GM19395 (cell line): ENCODE measurements at regions not wholly inside any gene's neighbourhood (a gene's known extent, or its start where the extent isn't known, plus 50 kb on each side); places are given as distances from the start of the nearest gene placed in this dataset.
"Not testable (repeated sequence)": the region's sequence is repeated elsewhere in the genome, so short reads cannot be mapped to it uniquely, and the experiment has no call there.

ENCODE experiments used
- ATAC-seq: cut with Tn5 transposase; IDR thresholded peaks from one replicate; pipeline ENCODE4 v1.9.1; 2021; ENCODE audit warnings: mild to moderate bottlenecking, moderate library complexity; ENCODE audit not compliant: unreplicated experiment

- ATAC-seq: no peak
These were observed 206.1 kb downstream of the TUSC1 start for GRCh38 chr9:25472085-25472607.

GRCh38 chr9:25461416-25461815 is 216.8 kb downstream of the TUSC1 start:
- no peak for ATAC-seq

- no peak for ATAC-seq
These were observed 224.4 kb downstream of the TUSC1 start for GRCh38 chr9:25453875-25454274.

- no peak for ATAC-seq
These were observed 228.7 kb downstream of the TUSC1 start for GRCh38 chr9:25449503-25449902.

GRCh38 chr9:25445721-25446120 is 232.5 kb downstream of the TUSC1 start:
- not testable (repeated sequence) for ATAC-seq

GRCh38 chr9:25442526-25442925 is 235.7 kb downstream of the TUSC1 start:
- ATAC-seq: no peak

- no peak for ATAC-seq
These were observed 250.3 kb downstream of the TUSC1 start for GRCh38 chr9:25427898-25428297.

GRCh38 chr9:25427290-25427689 is 251.0 kb downstream of the TUSC1 start:
- no peak for ATAC-seq

GRCh38 chr9:25421560-25421959 is 256.7 kb downstream of the TUSC1 start:
- ATAC-seq: no peak

- ATAC-seq: no peak
These were observed 259.3 kb downstream of the TUSC1 start for GRCh38 chr9:25418974-25419373.

- no peak for ATAC-seq
These were observed 262.5 kb downstream of the TUSC1 start for GRCh38 chr9:25415718-25416117.

GRCh38 chr9:25412646-25413045 is 265.6 kb downstream of the TUSC1 start:
- ATAC-seq: no peak

- no peak for ATAC-seq
These were observed 280.5 kb downstream of the TUSC1 start for GRCh38 chr9:25397746-25398145.

GRCh38 chr9:25396828-25397227 is 281.4 kb downstream of the TUSC1 start:
- no peak for ATAC-seq

GRCh38 chr9:25381141-25381540 is 297.1 kb downstream of the TUSC1 start:
- ATAC-seq: no peak

- ATAC-seq: no peak
These were observed 301.2 kb downstream of the TUSC1 start for GRCh38 chr9:25377039-25377438.

GRCh38 chr9:25374281-25374680 is 304.0 kb downstream of the TUSC1 start:
- no peak for ATAC-seq

- no peak for ATAC-seq
These were observed 311.3 kb downstream of the TUSC1 start for GRCh38 chr9:25366906-25367305.

GRCh38 chr9:25353783-25354182 is 324.5 kb downstream of the TUSC1 start:
- ATAC-seq: no peak

- no peak for ATAC-seq
These were observed 328.2 kb downstream of the TUSC1 start for GRCh38 chr9:25350011-25350410.

GRCh38 chr9:25322142-25322541 is 356.1 kb downstream of the TUSC1 start:
- ATAC-seq: no peak

- no peak for ATAC-seq
These were observed 367.3 kb downstream of the TUSC1 start for GRCh38 chr9:25310961-25311360.

- no peak for ATAC-seq
These were observed 369.7 kb downstream of the TUSC1 start for GRCh38 chr9:25308549-25308948.

GRCh38 chr9:25302601-25303000 is 375.6 kb downstream of the TUSC1 start:
- ATAC-seq: no peak
